ENCODE measurements at regions not wholly inside any gene's neighbourhood (a gene's known extent, or its start where the extent isn't known, plus 50 kb on each side); places are given as distances from the start of the nearest gene placed in this dataset.

GRCh38 chr3:82581350-82581749 is 819.9 kb upstream of the GBE1 start:
- no peak for TF ChIP-seq CTCF (optimal IDR thresholded peaks at IDR 0.05 in 1 of 3, IDR thresholded peaks at IDR 0.05 in 1 of 3, conservative IDR thresholded peaks at IDR 0.05 in 1 of 3; ENCODE audit: extremely low read depth in 1 of 3, insufficient read depth in 2 of 3, low read length in 3 of 3)
- no peak for TF ChIP-seq EZH2 (IDR thresholded peaks at IDR 0.05; ENCODE audit: low read length)

Data from keratinocyte (primary cell).